ENCODE measurements at regions not wholly inside any gene's neighbourhood (a gene's known extent, or its start where the extent isn't known, plus 50 kb on each side); places are given as distances from the start of the nearest gene placed in this dataset.

DNA sequence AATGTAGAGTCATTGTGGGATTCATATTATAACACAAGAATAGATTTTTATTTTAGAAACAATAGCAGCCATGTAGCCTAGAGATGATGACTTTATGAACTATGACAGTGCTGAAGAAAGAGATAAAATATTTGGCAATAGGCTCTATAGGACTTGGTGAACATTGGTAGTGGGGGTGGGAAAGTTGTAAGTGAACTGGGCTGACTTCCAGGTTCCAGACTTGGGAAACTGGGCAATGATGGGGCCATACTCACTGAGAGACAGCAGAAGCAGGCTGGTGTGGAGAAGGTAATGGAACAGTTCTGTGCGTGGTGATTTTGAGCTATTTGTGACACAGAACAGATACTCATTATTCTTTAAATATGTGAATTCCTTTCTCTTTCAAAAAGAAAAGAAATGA is 470.3 kb upstream of the HNRNPA3 start:
- Histone ChIP-seq H4K20me1 (ENCODE audit: insufficient read depth, low read length) (no peaks in the 10 kb centered on the region), H3K9me3 (ENCODE audit: low read depth, low read length) (no peaks in the 10 kb centered on the region), H2AFZ (ENCODE audit: low read length) (no peak overlapping the region), H3K27me3 (ENCODE audit: insufficient read depth, low read length) (no peaks in the 10 kb centered on the region), H3K4me2 (ENCODE audit: insufficient read depth, low read length) (no peak overlapping the region), H3K36me3 (ENCODE audit: insufficient read depth, low read length) (no peaks in the 10 kb centered on the region), H3K4me3 (ENCODE audit: insufficient read depth, low read length) (no peak overlapping the region), H3K79me2 (ENCODE audit: insufficient read depth, low read length) (no peaks in the 10 kb centered on the region), H3K27ac (ENCODE audit: low read depth, low read length) (no peak overlapping the region), H3K4me1 (ENCODE audit: insufficient read depth, low read length) (no peaks in the 10 kb centered on the region)
- DNase-seq (ENCODE audit: insufficient read length, low spot score, missing footprints): no peak
- TF ChIP-seq, protein P1, sequence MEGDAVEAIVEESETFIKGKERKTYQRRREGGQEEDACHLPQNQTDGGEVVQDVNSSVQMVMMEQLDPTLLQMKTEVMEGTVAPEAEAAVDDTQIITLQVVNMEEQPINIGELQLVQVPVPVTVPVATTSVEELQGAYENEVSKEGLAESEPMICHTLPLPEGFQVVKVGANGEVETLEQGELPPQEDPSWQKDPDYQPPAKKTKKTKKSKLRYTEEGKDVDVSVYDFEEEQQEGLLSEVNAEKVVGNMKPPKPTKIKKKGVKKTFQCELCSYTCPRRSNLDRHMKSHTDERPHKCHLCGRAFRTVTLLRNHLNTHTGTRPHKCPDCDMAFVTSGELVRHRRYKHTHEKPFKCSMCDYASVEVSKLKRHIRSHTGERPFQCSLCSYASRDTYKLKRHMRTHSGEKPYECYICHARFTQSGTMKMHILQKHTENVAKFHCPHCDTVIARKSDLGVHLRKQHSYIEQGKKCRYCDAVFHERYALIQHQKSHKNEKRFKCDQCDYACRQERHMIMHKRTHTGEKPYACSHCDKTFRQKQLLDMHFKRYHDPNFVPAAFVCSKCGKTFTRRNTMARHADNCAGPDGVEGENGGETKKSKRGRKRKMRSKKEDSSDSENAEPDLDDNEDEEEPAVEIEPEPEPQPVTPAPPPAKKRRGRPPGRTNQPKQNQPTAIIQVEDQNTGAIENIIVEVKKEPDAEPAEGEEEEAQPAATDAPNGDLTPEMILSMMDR (IDR thresholded peaks at IDR 0.05; ENCODE audit: extremely low read depth, low read depth, low read length): no peak

DNA sequence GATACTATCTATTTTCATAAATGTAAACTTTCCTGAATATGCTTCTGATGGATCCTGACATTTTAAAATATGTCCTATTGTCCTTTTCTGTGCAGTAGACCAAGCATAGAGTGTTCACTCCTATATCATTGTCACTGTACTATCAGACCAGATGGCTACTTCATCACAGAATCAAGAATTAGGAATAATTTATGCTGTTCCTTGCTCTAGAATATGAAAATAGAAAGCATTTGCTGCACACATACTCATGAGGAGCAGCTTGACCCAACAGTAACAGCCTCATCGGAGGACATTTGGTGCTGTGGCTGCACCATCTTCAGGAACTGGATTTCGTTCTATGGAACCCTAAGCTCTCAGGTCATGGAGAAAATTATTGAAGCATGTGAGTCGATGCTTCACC is 468.9 kb upstream of the HNRNPA3 start:
- H3K4me2 ChIP-seq (ENCODE audit: insufficient read depth, low read length): no peak overlapping the region
- no peaks in the 10 kb centered on the region for H3K4me1 ChIP-seq (ENCODE audit: insufficient read depth, low read length)
- H3K9me3 ChIP-seq (ENCODE audit: low read depth, low read length): no peaks in the 10 kb centered on the region
- no peak overlapping the region for H2AFZ ChIP-seq (ENCODE audit: low read length)
- H3K27me3 ChIP-seq (ENCODE audit: insufficient read depth, low read length): no peaks in the 10 kb centered on the region
- no peaks in the 10 kb centered on the region for H4K20me1 ChIP-seq (ENCODE audit: insufficient read depth, low read length)
- no peak overlapping the region for H3K4me3 ChIP-seq (ENCODE audit: insufficient read depth, low read length)
- DNase-seq (ENCODE audit: insufficient read length, low spot score, missing footprints): no peak
- no peaks in the 10 kb centered on the region for H3K79me2 ChIP-seq (ENCODE audit: insufficient read depth, low read length)
- TF ChIP-seq, protein P1 (IDR thresholded peaks at IDR 0.05; ENCODE audit: extremely low read depth, low read depth, low read length): no peak
- no peaks in the 10 kb centered on the region for H3K36me3 ChIP-seq (ENCODE audit: insufficient read depth, low read length)
- no peak overlapping the region for H3K27ac ChIP-seq (ENCODE audit: low read depth, low read length)

DNA sequence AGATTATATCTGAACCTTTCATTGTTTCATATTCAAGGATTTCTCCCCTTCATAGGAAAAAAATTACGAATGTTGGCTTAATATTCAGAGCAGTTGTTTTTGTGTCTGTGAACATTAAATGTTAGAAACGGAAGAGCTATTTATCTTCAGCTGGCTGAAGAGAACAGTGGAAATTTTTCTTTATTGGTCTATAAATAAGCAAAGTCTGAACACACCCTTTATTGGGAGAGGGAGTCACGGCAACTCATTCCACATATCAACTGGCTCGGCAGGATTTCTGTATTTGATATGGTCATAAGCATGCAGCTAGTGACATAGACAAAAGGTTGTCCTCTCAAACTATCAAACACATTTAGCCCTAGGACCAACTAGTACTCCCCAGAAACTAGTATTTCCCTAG is 468.4 kb upstream of the HNRNPA3 start:
- H3K4me2 ChIP-seq (ENCODE audit: insufficient read depth, low read length): no peak overlapping the region
- no peaks in the 10 kb centered on the region for H3K4me1 ChIP-seq (ENCODE audit: insufficient read depth, low read length)
- no peaks in the 10 kb centered on the region for H4K20me1 ChIP-seq (ENCODE audit: insufficient read depth, low read length)
- DNase-seq (ENCODE audit: insufficient read length, low spot score, missing footprints): no peak
- no peak overlapping the region for H3K4me3 ChIP-seq (ENCODE audit: insufficient read depth, low read length)
- TF ChIP-seq, protein P1 (IDR thresholded peaks at IDR 0.05; ENCODE audit: extremely low read depth, low read depth, low read length): no peak
- H3K27me3 ChIP-seq (ENCODE audit: insufficient read depth, low read length): no peaks in the 10 kb centered on the region
- H3K79me2 ChIP-seq (ENCODE audit: insufficient read depth, low read length): no peaks in the 10 kb centered on the region
- H2AFZ ChIP-seq (ENCODE audit: low read length): no peak overlapping the region
- H3K36me3 ChIP-seq (ENCODE audit: insufficient read depth, low read length): no peaks in the 10 kb centered on the region
- H3K9me3 ChIP-seq (ENCODE audit: low read depth, low read length): no peaks in the 10 kb centered on the region
- H3K27ac ChIP-seq (ENCODE audit: low read depth, low read length): no peak overlapping the region

DNA sequence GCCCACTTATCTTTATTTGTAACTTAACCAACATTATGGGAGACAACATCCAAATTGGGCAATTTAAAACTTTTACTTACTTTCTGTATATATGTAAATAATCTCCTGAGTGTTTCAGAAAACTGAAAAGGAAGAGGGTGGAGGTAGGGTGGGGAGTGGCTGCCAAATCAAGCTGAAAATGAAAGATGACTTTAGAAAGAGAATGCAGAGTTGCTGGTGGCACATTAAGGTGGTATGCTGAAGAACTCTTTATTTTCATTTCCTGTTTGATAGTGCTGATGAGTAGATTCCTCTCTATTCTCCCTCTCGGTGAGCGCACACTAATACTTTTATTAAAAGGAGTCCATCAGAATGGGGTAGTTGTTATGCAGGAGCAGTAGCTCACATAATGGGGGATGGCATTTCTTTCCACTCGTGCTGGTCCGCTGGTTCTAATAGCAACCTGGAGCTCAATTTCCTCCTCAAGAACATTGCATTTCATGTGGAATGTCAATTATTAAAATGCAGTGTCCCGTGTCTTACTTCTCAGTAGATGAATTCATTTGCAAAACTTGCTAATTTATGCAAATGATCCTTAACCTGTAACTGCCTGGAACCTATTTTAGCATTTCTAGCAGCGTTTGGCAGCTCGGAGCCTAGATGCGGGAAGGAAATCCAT is 466.9 kb upstream of the HNRNPA3 start:
- DNase-seq (ENCODE audit: insufficient read length, low spot score, missing footprints): no peak
- TF ChIP-seq, protein P1 (IDR thresholded peaks at IDR 0.05; ENCODE audit: extremely low read depth, low read depth, low read length): no peak
- Histone ChIP-seq H3K9me3 (ENCODE audit: low read depth, low read length) (no peaks in the 10 kb centered on the region), H3K4me2 (ENCODE audit: insufficient read depth, low read length) (no peak overlapping the region), H3K4me1 (ENCODE audit: insufficient read depth, low read length) (no peaks in the 10 kb centered on the region), H3K27ac (ENCODE audit: low read depth, low read length) (no peak overlapping the region), H2AFZ (ENCODE audit: low read length) (no peak overlapping the region), H3K79me2 (ENCODE audit: insufficient read depth, low read length) (no peaks in the 10 kb centered on the region), H3K4me3 (ENCODE audit: insufficient read depth, low read length) (no peak overlapping the region), H3K36me3 (ENCODE audit: insufficient read depth, low read length) (no peaks in the 10 kb centered on the region), H4K20me1 (ENCODE audit: insufficient read depth, low read length) (no peaks in the 10 kb centered on the region), H3K27me3 (ENCODE audit: insufficient read depth, low read length) (no peaks in the 10 kb centered on the region)
